MCF 10A (cell line): ENCODE measurements at regions not wholly inside any gene's neighbourhood (a gene's known extent, or its start where the extent isn't known, plus 50 kb on each side); places are given as distances from the start of the nearest gene placed in this dataset.

Source experiments
- BruUV-seq: library from RNA; stranded (reverse); fragments of 400-500 nt; replicated peaks from 2 replicates; lab custom pipeline; 2021; lab: Mats Ljungman, UMichigan
- CTCF ChIA-PET: fragments of 300-600 bp; sonication (Branson Sonifier 250); formaldehyde crosslinking; extraction: SDS; loops from one replicate; lab custom pipeline; 2021; ENCODE audit warnings: antibody characterized with exemption, inconsistent platforms; lab: Yijun Ruan, JAX
- POLR2A ChIA-PET: fragments of 300-600, 350-650 bp; sonication (Branson Sonifier 250); formaldehyde crosslinking; extraction: SDS; loops from one replicate; lab custom pipeline; 2020; ENCODE audit warnings: antibody characterized with exemption, inconsistent platforms; lab: Yijun Ruan, JAX
- DNase-seq: peaks from one replicate; pipeline ENCODE4 v3.0.0-alpha.2; 2018; ENCODE audit not compliant: unreplicated experiment
- H3K27ac Mint-ChIP-seq: one replicate; pipeline ENCODE4 v1.8.0; 2022; ENCODE audit warnings: mild to moderate bottlenecking, low read depth, mixed read lengths; ENCODE audit not compliant: unreplicated experiment
- H3K27me3 Mint-ChIP-seq: one replicate; pipeline ENCODE4 v1.8.0; 2022; ENCODE audit warnings: mixed read lengths; ENCODE audit not compliant: insufficient read depth, unreplicated experiment
- H3K36me3 Mint-ChIP-seq: one replicate; pipeline ENCODE4 v1.8.0; 2022; ENCODE audit warnings: mild to moderate bottlenecking, moderate library complexity, mixed read lengths; ENCODE audit not compliant: insufficient read depth, unreplicated experiment
- H3K4me1 Mint-ChIP-seq: one replicate; pipeline ENCODE4 v1.8.0; 2022; ENCODE audit warnings: mixed read lengths; ENCODE audit not compliant: insufficient read depth, unreplicated experiment
- H3K4me3 Mint-ChIP-seq: one replicate; pipeline ENCODE4 v1.8.0; 2022; ENCODE audit warnings: mild to moderate bottlenecking, moderate library complexity, mixed read lengths; ENCODE audit not compliant: unreplicated experiment
- H3K9me3 Mint-ChIP-seq: one replicate; pipeline ENCODE4 v1.8.0; 2022; ENCODE audit warnings: mixed read lengths; ENCODE audit not compliant: unreplicated experiment
- intact Hi-C: fragments of 100-400 bp; cut with micrococcal nuclease; formaldehyde crosslinking; loops from 2 replicates; pipeline ENCODE4 v1.14.1; 2022
- TF ChIP-seq, protein P1 (sequence below): fragments of 200-600 bp; IDR thresholded peaks from one replicate; pipeline ENCODE4 v1.8.0; 2022; ENCODE audit warnings: antibody characterized with exemption, mild to moderate bottlenecking; ENCODE audit not compliant: unreplicated experiment

DNA sequence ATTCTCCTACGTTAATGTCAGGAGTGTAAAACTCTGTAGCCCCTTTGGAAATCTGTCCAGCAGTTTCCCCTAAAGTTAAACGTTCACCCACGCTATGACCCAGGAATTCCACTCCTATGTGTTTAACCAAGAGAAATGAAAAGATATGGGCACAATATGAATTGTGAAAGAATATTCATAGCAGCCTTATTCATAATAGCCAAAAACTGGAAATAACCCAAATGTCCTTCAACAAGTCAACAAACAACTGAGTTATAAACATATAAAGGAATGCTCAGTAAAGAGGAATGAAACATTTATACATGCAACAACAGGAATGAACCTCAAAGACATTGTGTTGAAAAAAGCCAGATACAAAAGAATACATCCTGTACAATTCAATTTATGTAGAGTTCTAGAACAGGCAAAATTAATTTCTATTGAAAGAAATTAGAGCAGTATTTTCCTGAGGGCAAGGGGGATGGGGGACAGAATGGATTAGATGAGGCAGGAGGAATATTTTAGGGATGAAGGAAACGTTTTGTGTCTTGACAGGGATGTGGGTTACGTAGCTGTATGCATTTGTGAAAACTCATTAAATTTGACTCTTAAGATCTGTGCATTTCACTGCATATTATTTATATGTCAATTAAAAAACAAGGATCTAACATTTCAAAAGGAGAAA is 286.7 kb upstream of the CDH5 start:
- H3K9me3 Mint-ChIP-seq: peaks cover 7% of the 10 kb centered on the region

DNA sequence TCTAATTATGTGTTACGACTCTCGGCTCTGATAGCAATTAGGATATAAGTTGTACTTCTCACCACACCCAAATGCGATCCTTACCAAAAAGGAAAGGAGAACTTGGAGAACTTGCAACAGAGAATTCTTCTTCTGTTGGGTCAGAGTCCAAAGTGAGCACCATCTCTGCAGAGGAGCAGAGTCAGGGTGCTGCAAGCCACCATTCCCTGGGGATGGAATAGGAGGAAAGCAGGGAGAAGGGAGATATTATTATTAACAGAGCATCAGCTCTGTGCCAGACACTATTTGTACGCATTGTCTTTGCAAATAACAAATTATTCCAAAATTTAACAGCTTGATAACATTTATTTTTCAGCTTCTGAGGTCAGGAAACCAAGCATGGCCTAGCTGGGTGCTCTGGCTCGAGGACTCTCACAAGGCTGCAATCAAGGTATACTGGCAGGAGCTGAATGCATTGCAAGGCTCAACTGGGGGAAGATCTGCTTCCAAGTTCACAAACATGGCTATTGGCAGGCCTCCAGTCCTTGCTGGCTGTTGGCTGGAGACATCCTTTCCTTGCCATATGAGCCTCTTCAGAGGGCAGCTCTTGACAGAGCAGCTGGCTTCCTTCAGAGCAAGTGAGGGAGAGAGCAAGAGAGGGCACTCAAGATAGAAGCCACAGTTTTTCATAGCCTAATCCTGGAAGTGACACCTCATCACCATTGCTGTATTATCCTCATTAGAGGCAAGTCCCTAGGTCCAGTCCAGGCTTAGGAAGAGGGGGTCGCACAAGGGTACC is 296.2 kb upstream of the CDH5 start:
- no peak for DNase-seq
- H3K4me1 Mint-ChIP-seq: no peaks in the 10 kb centered on the region
- POLR2A ChIA-PET: interaction anchor here (0.6 to 0.7 kb wide), 2 partner anchors 12 to 23 kb away, joined by 3 read pairs; no protein-coding TSS in a partner anchor
- no peaks in the 10 kb centered on the region for H3K36me3 Mint-ChIP-seq
- peaks cover 33% of the 10 kb centered on the region for H3K9me3 Mint-ChIP-seq
- no peak overlapping the region for H3K27ac Mint-ChIP-seq
- no peak overlapping the region for H3K4me3 Mint-ChIP-seq
- CTCF ChIA-PET: no interaction called here
- intact Hi-C loops: no loop called here
- no TSS peak for BruUV-seq
- no peaks in the 10 kb centered on the region for H3K27me3 Mint-ChIP-seq
- TF ChIP-seq, protein P1, sequence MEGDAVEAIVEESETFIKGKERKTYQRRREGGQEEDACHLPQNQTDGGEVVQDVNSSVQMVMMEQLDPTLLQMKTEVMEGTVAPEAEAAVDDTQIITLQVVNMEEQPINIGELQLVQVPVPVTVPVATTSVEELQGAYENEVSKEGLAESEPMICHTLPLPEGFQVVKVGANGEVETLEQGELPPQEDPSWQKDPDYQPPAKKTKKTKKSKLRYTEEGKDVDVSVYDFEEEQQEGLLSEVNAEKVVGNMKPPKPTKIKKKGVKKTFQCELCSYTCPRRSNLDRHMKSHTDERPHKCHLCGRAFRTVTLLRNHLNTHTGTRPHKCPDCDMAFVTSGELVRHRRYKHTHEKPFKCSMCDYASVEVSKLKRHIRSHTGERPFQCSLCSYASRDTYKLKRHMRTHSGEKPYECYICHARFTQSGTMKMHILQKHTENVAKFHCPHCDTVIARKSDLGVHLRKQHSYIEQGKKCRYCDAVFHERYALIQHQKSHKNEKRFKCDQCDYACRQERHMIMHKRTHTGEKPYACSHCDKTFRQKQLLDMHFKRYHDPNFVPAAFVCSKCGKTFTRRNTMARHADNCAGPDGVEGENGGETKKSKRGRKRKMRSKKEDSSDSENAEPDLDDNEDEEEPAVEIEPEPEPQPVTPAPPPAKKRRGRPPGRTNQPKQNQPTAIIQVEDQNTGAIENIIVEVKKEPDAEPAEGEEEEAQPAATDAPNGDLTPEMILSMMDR: no peak

More for the DNA sequence above, 286.7 kb upstream of the CDH5 start:
- DNase-seq: no peak
- no peaks in the 10 kb centered on the region for H3K27me3 Mint-ChIP-seq
- POLR2A ChIA-PET: no interaction called here
- H3K36me3 Mint-ChIP-seq: no peaks in the 10 kb centered on the region
- H3K27ac Mint-ChIP-seq: no peak overlapping the region
- H3K4me1 Mint-ChIP-seq: no peaks in the 10 kb centered on the region
- intact Hi-C loops: no loop called here
- no peak overlapping the region for H3K4me3 Mint-ChIP-seq
- TF ChIP-seq, protein P1: no peak
- BruUV-seq: no TSS peak
- CTCF ChIA-PET: no interaction called here

DNA sequence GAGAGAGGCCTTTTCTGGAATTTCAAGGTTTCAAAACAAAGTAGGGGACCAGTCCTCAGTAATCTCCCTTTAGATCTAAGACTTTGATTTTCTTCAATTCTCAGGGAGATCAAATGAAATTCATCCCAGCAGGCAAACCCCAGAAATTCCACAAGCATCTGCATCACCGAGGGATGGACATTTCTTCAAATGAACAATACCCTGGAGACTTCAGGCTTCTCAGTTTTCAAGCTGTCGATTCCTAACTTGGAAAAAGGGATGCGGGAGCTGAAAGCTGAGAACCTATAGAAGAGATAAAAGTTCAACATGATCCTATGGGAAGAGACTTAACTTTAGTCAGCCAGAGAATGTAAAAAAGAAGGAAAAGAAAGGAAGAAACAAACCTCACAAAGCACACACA is 296.9 kb upstream of the CDH5 start:
- H3K27ac Mint-ChIP-seq: no peak overlapping the region
- no TSS peak for BruUV-seq
- no peaks in the 10 kb centered on the region for H3K27me3 Mint-ChIP-seq
- POLR2A ChIA-PET: no interaction called here
- TF ChIP-seq, protein P1: no peak
- no peaks in the 10 kb centered on the region for H3K4me1 Mint-ChIP-seq
- intact Hi-C loops: no loop called here
- no peak overlapping the region for H3K4me3 Mint-ChIP-seq
- H3K36me3 Mint-ChIP-seq: no peaks in the 10 kb centered on the region
- CTCF ChIA-PET: no interaction called here
- peaks cover 33% of the 10 kb centered on the region for H3K9me3 Mint-ChIP-seq
- DNase-seq: no peak

DNA sequence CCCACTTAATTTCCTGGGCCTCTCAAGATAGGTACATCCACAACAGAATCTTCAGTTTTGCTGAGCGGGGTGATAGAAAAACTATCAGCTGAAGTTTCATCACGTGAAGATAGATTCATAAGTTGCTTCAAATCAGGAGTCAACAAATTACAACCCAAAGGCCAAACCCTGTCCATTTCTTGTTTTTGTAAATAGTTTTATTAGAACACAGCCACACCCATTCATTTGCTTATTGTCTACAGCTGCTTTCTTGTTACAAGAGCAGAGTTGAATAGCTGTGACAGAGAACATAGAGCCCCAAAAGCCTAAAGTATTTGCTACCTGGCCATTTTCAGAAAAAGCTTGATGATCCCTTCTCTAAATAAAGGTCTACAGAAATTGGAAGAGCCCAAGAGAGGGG is 300.1 kb upstream of the CDH5 start:
- intact Hi-C loops: no loop called here
- Mint-ChIP-seq H3K36me3 (no peaks in the 10 kb centered on the region), H3K27me3 (no peaks in the 10 kb centered on the region), H3K4me3 (no peak overlapping the region), H3K9me3 (peaks cover 34% of the 10 kb centered on the region), H3K27ac (no peak overlapping the region), H3K4me1 (no peaks in the 10 kb centered on the region)
- ChIA-PET CTCF (interaction anchor here (1.0 kb wide), 1 partner anchor 291 kb away, joined by 3 read pairs; no protein-coding TSS in a partner anchor), POLR2A (interaction anchor here (0.8 kb wide), 1 partner anchor 14 kb away, joined by 3 read pairs; no protein-coding TSS in a partner anchor)
- no TSS peak for BruUV-seq
- TF ChIP-seq, protein P1: no peak
- DNase-seq: no peak
